HT-29 (cell line): ENCODE measurements at regions not wholly inside any gene's neighbourhood (a gene's known extent, or its start where the extent isn't known, plus 50 kb on each side); places are given as distances from the start of the nearest gene placed in this dataset.
"Not testable (repeated sequence)": the region's sequence is repeated elsewhere in the genome, so short reads cannot be mapped to it uniquely, and the experiment has no call there.

Experiments used
- DNase-seq: peaks from one replicate; pipeline ENCODE4 v3.0.0-alpha.2; 2015; ENCODE audit warnings: low spot score

- DNase-seq, result no peak
These were observed 713.6 kb downstream of the TDRD15 start for GRCh38 chr2:21837168-21837960.

- no peak for DNase-seq
These were observed 717.6 kb downstream of the TDRD15 start for GRCh38 chr2:21841341-21841740.

- DNase-seq, result not testable (repeated sequence)
These were observed 726.6 kb downstream of the TDRD15 start for GRCh38 chr2:21850367-21850766.

GRCh38 chr2:21854938-21855337 lies 731.2 kb downstream of the TDRD15 start:
- no peak for DNase-seq

GRCh38 chr2:21856708-21857107 lies 732.9 kb downstream of the TDRD15 start:
- no peak for DNase-seq

GRCh38 chr2:21860907-21861306 lies 737.1 kb downstream of the TDRD15 start:
- DNase-seq, result no peak

GRCh38 chr2:21866316-21866715 lies 742.5 kb downstream of the TDRD15 start:
- DNase-seq, result no peak

- no peak for DNase-seq
These were observed 764.1 kb downstream of the TDRD15 start for GRCh38 chr2:21887881-21888280.

- no peak for DNase-seq
These were observed 766.3 kb downstream of the TDRD15 start for GRCh38 chr2:21890041-21890440.

- DNase-seq, result no peak
These were observed 766.9 kb downstream of the TDRD15 start for GRCh38 chr2:21890716-21891115.

- no peak for DNase-seq
These were observed 767.4 kb downstream of the TDRD15 start for GRCh38 chr2:21891191-21891590.

GRCh38 chr2:21892140-21892539 lies 768.4 kb downstream of the TDRD15 start:
- no peak for DNase-seq

GRCh38 chr2:21895200-21895599 lies 771.4 kb downstream of the TDRD15 start:
- DNase-seq, result no peak

- DNase-seq, result not testable (repeated sequence)
These were observed 785.1 kb downstream of the TDRD15 start for GRCh38 chr2:21908712-21909380.

GRCh38 chr2:21910832-21911507 lies 787.2 kb downstream of the TDRD15 start:
- DNase-seq, result no peak

GRCh38 chr2:21912405-21912804 lies 788.6 kb downstream of the TDRD15 start:
- DNase-seq, result no peak

GRCh38 chr2:21915201-21915600 lies 791.4 kb downstream of the TDRD15 start:
- DNase-seq, result no peak

- DNase-seq, result peak; percentile 5
These were observed 793.3 kb downstream of the TDRD15 start for GRCh38 chr2:21916934-21917522.

GRCh38 chr2:21920721-21921120 lies 797.0 kb downstream of the TDRD15 start:
- DNase-seq, result no peak

- no peak for DNase-seq
These were observed 801.0 kb downstream of the TDRD15 start for GRCh38 chr2:21924640-21925285.

- DNase-seq, result peak; percentile 12
These were observed 804.5 kb downstream of the TDRD15 start for GRCh38 chr2:21928292-21928691.

GRCh38 chr2:21930226-21930625 lies 806.5 kb downstream of the TDRD15 start:
- no peak for DNase-seq
